GM19023 (cell line): ENCODE measurements at regions not wholly inside any gene's neighbourhood (a gene's known extent, or its start where the extent isn't known, plus 50 kb on each side); places are given as distances from the start of the nearest gene placed in this dataset.

Source experiments
- ATAC-seq: cut with Tn5 transposase; IDR thresholded peaks from one replicate; pipeline ENCODE4 v1.9.1; 2021; ENCODE audit warnings: mild to moderate bottlenecking, moderate library complexity; ENCODE audit not compliant: unreplicated experiment

GRCh38 chr7:46165276-46165675, 244.2 kb upstream of the IGFBP3 start:
- ATAC-seq: no peak

- ATAC-seq: no peak
Observed at GRCh38 chr7:46164629-46165028, 243.6 kb upstream of the IGFBP3 start.

- no peak for ATAC-seq
Observed at GRCh38 chr7:46163246-46163645, 242.2 kb upstream of the IGFBP3 start.

GRCh38 chr7:46162609-46163008, 241.5 kb upstream of the IGFBP3 start:
- ATAC-seq: no peak

GRCh38 chr7:46160861-46161260, 239.8 kb upstream of the IGFBP3 start:
- ATAC-seq: no peak

GRCh38 chr7:46157931-46158330, 236.9 kb upstream of the IGFBP3 start:
- no peak for ATAC-seq

- ATAC-seq: no peak
Observed at GRCh38 chr7:46157404-46157803, 236.3 kb upstream of the IGFBP3 start.

- no peak for ATAC-seq
Observed at GRCh38 chr7:46156853-46157252, 235.8 kb upstream of the IGFBP3 start.

- ATAC-seq: no peak
Observed at GRCh38 chr7:46156086-46156485, 235.0 kb upstream of the IGFBP3 start.

- ATAC-seq: no peak
Observed at GRCh38 chr7:46155367-46155766, 234.3 kb upstream of the IGFBP3 start.

GRCh38 chr7:46153951-46154787, 233.1 kb upstream of the IGFBP3 start:
- ATAC-seq: peak; percentile 86

- peak; percentile 44 for ATAC-seq
Observed at GRCh38 chr7:46153583-46153950, 232.5 kb upstream of the IGFBP3 start.

GRCh38 chr7:46152696-46153095, 231.6 kb upstream of the IGFBP3 start:
- no peak for ATAC-seq

GRCh38 chr7:46150721-46151120, 229.6 kb upstream of the IGFBP3 start:
- no peak for ATAC-seq

GRCh38 chr7:46150202-46150601, 229.1 kb upstream of the IGFBP3 start:
- ATAC-seq: no peak

GRCh38 chr7:46147871-46148270, 226.8 kb upstream of the IGFBP3 start:
- ATAC-seq: no peak

GRCh38 chr7:46146454-46147255, 225.6 kb upstream of the IGFBP3 start:
- no peak for ATAC-seq

GRCh38 chr7:46145412-46145811, 224.3 kb upstream of the IGFBP3 start:
- ATAC-seq: no peak

GRCh38 chr7:46143949-46144917, 223.2 kb upstream of the IGFBP3 start:
- no peak for ATAC-seq

GRCh38 chr7:46143421-46143820, 222.3 kb upstream of the IGFBP3 start:
- ATAC-seq: no peak

- no peak for ATAC-seq
Observed at GRCh38 chr7:46139079-46139478, 218.0 kb upstream of the IGFBP3 start.
